ENCODE measurements at regions not wholly inside any gene's neighbourhood (a gene's known extent, or its start where the extent isn't known, plus 50 kb on each side); places are given as distances from the start of the nearest gene placed in this dataset.

DNA sequence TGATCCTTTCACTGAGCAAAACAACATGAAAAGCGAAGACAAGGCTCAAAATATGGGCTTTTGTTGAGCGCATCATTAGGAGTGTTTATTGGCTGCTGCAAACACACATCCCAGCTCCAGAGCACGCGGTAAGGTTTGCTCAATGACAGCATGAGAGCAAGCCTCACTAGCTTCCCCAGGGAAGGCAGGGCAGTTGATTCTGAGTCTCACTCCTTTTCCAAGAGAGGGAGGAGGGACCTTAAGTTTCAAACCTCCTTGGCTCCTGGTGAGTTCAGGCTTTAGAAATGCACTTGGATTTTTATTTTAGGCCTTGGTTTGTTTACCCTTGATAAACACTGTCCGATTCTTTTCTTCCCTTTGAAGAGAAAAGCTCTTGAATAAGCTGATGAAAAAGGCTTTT is 69.1 kb upstream of the CACNA2D3 start:
- CTCF ChIA-PET: no interaction called here
- TF ChIP-seq, protein P1, sequence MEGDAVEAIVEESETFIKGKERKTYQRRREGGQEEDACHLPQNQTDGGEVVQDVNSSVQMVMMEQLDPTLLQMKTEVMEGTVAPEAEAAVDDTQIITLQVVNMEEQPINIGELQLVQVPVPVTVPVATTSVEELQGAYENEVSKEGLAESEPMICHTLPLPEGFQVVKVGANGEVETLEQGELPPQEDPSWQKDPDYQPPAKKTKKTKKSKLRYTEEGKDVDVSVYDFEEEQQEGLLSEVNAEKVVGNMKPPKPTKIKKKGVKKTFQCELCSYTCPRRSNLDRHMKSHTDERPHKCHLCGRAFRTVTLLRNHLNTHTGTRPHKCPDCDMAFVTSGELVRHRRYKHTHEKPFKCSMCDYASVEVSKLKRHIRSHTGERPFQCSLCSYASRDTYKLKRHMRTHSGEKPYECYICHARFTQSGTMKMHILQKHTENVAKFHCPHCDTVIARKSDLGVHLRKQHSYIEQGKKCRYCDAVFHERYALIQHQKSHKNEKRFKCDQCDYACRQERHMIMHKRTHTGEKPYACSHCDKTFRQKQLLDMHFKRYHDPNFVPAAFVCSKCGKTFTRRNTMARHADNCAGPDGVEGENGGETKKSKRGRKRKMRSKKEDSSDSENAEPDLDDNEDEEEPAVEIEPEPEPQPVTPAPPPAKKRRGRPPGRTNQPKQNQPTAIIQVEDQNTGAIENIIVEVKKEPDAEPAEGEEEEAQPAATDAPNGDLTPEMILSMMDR (IDR thresholded peaks at IDR 0.05): no peak
- ATAC-seq (ENCODE audit: low read depth) (no peak), DNase-seq (no peak)
- Mint-ChIP-seq H3K36me3 (ENCODE audit: low read depth) (no peaks in the 10 kb centered on the region), H3K4me3 (no peak overlapping the region), H3K27me3 (peaks cover 4% of the 10 kb centered on the region), H3K27ac (no peak overlapping the region), H3K4me1 (no peaks in the 10 kb centered on the region), H3K9me3 (no peaks in the 10 kb centered on the region)
- POLR2A ChIA-PET: no interaction called here
- intact Hi-C loops (cut with micrococcal nuclease): no loop called here

GRCh38 chr3:54047568-54047967 is 74.8 kb upstream of the CACNA2D3 start:
- intact Hi-C loops (cut with micrococcal nuclease): no loop called here
- ATAC-seq (ENCODE audit: low read depth) (no peak), DNase-seq (no peak)
- no peaks in the 10 kb centered on the region for H3K4me1 Mint-ChIP-seq
- POLR2A ChIA-PET: no interaction called here
- no peaks in the 10 kb centered on the region for H3K36me3 Mint-ChIP-seq (ENCODE audit: low read depth)
- TF ChIP-seq, protein P1 (IDR thresholded peaks at IDR 0.05): no peak
- H3K9me3 Mint-ChIP-seq: no peaks in the 10 kb centered on the region
- CTCF ChIA-PET: no interaction called here
- peaks cover 7% of the 10 kb centered on the region for H3K27me3 Mint-ChIP-seq
- no peak overlapping the region for H3K27ac Mint-ChIP-seq
- no peak overlapping the region for H3K4me3 Mint-ChIP-seq

- POLR2A ChIA-PET: no interaction called here
- CTCF ChIA-PET: no interaction called here
- Mint-ChIP-seq H3K4me1 (no peaks in the 10 kb centered on the region), H3K4me3 (no peak overlapping the region), H3K36me3 (ENCODE audit: low read depth) (no peaks in the 10 kb centered on the region), H3K27me3 (peaks cover 7% of the 10 kb centered on the region), H3K9me3 (no peaks in the 10 kb centered on the region), H3K27ac (no peak overlapping the region)
- TF ChIP-seq, protein P1 (IDR thresholded peaks at IDR 0.05): no peak
- no peak for DNase-seq
- no peak for ATAC-seq (ENCODE audit: low read depth)
- intact Hi-C loops (cut with micrococcal nuclease): no loop called here
Observed at GRCh38 chr3:54046641-54047214, 75.6 kb upstream of the CACNA2D3 start.

GRCh38 chr3:54045061-54045815 is 77.1 kb upstream of the CACNA2D3 start:
- POLR2A ChIA-PET: no interaction called here
- no peak for ATAC-seq (ENCODE audit: low read depth)

DNA sequence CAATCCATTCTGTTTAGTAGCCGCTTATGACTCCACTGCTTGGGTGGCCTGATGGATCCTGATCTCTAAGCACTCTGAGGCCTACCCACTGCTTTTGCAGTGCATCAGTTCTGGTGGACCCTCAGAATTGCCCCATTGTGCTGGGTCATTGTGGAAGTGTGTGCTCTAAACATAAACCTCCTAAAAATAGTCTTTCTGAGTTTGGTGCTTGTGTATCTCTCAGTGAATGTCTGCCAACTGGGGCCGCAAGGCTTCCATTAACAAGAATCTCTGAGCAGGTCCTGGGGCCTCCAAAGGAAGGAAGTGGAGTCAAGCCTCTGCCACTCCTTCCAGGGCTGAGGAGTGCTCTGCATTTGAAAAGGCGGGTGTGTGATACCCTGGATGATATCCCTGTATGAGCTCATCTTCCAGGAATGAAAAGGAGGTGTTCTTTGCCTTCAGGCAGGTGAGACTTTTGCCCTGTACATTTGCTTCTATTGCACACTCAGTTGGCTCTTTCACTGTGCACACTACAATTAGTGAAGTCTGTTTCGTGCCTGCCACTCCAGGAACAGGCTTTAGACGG is 80.0 kb upstream of the CACNA2D3 start:
- intact Hi-C loops (cut with micrococcal nuclease): no loop called here
- Mint-ChIP-seq H3K9me3 (no peaks in the 10 kb centered on the region), H3K4me1 (no peaks in the 10 kb centered on the region), H3K27me3 (peaks cover 7% of the 10 kb centered on the region), H3K27ac (no peak overlapping the region), H3K4me3 (no peak overlapping the region), H3K36me3 (ENCODE audit: low read depth) (no peaks in the 10 kb centered on the region)
- ChIA-PET POLR2A (no interaction called here), CTCF (no interaction called here)
- DNase-seq (no peak), ATAC-seq (ENCODE audit: low read depth) (no peak)
- TF ChIP-seq, protein P1 (IDR thresholded peaks at IDR 0.05): no peak

More at GRCh38 chr3:54045061-54045815, 77.1 kb upstream of the CACNA2D3 start:
- H3K36me3 Mint-ChIP-seq (ENCODE audit: low read depth): no peaks in the 10 kb centered on the region
- H3K4me1 Mint-ChIP-seq: no peaks in the 10 kb centered on the region
- no peaks in the 10 kb centered on the region for H3K9me3 Mint-ChIP-seq
- H3K27me3 Mint-ChIP-seq: peaks cover 7% of the 10 kb centered on the region
- TF ChIP-seq, protein P1 (IDR thresholded peaks at IDR 0.05): no peak
- no peak for DNase-seq
- CTCF ChIA-PET: no interaction called here
- intact Hi-C loops (cut with micrococcal nuclease): no loop called here
- no peak overlapping the region for H3K27ac Mint-ChIP-seq
- H3K4me3 Mint-ChIP-seq: no peak overlapping the region
